ENCODE measurements at regions not wholly inside any gene's neighbourhood (a gene's known extent, or its start where the extent isn't known, plus 50 kb on each side); places are given as distances from the start of the nearest gene placed in this dataset.

DNA sequence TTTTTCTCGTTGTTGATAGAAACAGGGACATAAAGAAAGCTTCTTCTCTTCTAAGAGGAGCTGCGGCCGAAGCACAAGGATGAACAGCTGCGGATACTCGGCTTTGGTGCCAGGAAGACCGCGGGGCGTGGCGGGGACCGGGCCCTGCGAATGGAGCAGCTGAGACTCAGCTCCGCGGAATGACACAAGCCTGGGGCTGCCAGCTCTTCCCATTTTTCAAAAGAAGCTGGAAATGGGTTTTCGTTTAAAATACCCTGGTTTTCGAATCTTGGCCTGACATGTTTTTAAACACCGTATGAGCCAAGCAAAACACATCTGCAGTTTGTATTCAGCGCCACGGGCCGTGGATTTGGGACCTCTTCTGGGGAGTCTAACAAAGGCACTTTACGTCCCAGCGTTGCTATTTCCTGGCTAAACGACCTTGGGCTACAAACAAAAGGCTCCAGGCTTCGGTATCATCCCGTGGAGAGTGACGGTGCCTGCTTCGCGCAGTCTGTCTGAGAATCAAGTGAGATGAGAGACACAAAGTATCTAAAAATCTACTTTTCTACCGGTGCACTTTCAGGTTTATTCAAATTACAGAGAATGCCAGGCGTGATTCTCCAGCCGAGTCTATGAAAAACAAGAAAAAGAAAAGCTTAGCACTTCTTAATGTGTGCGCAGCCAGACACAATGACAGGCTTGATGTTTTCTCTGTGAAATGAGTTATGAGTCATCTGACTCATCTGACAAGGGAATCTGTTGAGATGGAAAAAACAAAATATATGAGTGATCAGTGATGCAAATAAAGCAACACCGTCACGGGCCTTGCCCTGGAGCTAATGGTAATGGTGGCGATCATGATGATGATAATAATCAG is 114.0 kb upstream of the TMEM132D start:
- DNase-seq: no peak

DNA sequence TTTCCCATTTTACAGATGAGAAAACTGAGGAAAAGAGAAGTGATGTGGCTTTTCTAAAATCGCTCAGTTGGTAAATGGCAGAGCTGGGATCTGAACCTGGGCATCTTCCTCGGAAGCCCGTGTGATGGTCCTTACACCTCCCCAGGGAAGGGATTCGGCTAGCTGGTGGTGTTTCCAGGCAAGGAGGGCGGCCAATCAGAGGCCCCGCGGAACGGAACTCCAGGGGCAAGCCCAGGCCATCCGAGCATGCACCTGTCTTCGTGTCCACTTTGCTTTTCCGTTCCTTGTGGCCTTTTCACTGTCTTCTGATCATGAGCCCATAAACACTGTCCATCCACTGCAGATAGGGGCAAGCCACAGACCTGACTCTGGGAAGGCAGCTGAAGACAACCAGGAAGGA is 114.8 kb upstream of the TMEM132D start:
- DNase-seq: no peak

DNA sequence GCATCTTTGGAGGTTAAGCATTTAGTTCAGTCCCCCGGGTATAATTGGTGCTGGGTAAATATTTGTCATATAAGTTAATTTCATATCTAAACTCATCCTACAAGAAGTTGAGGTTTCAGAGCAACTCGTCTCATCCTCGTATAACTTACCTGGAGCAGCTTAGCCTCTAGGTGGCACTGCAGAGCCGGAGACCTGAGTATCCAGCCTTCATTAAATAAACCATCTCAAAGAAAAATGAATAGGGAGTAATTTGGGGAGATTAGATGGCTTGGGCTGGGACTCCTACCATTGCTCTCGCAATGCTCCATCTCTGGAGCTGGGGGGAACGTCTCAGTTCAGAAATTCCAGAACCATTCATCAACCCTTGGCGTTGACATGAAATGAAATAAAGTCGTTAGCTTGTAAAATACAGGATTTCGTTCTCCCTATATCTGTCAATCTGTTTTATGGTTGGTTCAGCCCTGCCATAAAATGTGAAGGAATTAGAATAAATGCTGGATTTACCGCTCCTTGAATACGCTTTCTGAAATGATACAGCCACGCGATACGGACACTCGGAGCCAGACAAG is 122.9 kb upstream of the TMEM132D start:
- no peak for DNase-seq

DNA sequence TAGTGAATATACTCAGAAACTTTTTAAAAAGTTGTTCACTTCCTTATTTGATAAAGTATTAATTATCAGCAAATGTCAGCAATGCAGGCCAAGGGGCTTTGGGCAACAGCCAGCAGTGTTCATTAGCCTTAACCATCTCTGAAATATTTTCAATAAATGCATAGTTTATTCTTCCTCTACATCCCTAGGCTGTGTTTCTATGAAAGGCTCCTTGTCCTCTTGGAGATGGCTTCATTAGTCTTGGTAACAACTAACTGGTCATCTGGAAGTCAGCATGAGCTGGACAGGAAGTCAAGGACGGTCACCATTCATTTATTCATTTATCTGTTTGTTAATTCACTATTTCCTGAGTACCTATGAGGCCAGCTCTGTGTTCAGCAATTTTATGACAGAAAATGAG is 124.0 kb upstream of the TMEM132D start:
- no peak for DNase-seq

DNA sequence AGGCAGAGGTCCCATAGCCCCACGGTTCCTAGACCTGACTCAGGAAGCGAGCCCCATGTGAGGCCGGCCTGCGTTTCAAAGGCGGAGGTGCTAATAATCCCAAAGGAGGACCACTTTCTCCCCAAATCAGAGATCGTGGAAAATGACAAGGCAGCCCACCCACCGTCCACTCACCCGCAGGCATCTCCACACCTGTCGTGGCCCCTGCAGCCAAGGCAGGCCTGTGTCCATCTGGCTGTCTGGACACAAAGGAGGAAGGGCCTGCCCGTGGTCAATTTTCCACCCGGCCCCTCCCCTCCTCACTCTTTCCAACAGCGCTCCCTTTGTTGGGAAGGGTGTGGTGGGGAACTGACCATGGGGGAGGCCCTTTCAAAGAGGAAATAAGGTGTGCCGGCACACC is 125.3 kb upstream of the TMEM132D start:
- DNase-seq: no peak

DNA sequence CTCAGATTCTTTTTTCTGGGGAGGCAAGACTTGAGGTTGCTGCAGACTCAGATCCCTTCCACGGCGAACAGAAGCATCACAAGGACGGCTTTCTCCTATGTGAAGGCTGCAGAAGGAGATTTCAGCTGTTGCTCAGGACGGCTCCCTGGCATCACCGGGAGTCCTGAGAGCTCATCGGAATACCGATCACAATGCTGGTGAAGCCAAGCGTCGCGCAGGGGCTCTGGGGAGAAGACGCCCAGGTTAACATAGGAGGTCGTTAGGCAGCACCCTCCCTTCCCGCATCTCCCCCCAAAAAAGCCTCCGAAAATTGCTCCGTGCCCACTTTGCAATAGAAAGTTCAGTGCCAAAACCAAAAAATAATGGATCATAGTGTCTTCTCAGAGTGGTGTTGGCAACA is 127.2 kb upstream of the TMEM132D start:
- DNase-seq: no peak

DNA sequence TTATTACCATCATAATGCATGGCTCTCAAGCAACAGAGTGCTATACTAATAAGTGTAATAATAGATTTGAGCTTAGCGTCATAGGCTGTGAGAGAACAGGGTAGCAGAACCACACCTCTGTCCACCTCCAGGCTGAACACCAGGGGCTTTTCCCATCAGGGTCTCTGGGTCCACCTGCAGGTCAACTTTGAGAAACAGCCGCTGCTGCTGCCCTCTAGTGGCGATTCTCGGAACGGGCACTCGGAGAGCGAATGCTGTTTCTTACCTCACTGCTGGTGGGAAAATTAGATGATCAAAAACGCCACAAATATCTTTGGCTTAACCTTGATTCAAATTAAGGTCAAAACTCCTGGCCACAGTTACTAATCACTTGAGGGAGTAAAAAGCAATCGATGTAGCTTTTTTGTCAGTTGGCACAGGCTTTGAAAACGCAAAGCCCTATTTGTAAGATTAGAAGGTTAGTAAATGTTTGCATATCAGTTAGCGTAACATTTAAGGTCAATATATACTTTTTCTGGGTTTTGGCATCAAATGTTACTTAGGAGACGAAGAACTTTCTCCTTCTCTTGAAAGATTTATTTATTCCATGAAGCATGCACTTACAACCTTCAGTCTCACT is 127.9 kb upstream of the TMEM132D start:
- DNase-seq: peak; percentile 21

DNA sequence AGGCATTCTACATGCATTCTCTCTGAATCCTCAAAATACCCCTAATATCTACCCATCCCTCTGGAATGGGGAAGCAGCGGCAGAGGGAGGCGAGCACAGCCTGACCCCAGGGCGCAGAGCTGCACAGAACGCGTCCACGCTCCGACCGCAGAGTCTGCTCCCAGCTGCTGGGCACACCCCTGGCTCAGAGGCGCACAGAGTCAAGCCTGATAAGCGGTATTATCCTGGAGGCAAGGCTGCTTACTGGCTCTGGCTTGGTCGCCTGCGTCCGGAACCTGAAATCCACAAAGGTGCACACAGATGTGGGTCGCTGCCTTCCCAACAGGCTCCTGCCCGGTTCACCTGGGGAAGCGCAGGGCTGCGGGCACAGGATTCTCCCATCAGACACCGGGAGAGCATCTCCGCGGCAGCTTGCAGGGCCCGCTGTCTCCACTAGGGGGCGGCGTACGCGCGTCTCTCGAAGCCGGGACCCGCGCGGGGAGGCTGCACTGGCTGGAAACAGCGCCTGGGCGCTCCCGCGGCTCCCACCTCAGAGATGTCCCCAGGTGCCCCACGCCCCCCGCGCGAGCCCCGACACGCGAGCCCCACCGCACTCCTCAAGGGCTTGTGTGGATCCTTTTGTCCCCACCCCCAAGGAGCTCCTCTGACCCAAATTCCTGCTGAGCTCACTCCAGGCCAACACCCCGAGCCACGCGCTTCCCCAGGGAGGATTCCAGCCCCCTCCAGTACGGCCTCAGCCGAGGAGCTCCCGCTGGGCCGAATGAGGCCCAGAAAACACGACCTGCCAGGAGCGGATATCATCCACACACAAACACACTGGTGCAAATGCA is 120.1 kb upstream of the FZD10 start:
- DNase-seq: no peak

DNA sequence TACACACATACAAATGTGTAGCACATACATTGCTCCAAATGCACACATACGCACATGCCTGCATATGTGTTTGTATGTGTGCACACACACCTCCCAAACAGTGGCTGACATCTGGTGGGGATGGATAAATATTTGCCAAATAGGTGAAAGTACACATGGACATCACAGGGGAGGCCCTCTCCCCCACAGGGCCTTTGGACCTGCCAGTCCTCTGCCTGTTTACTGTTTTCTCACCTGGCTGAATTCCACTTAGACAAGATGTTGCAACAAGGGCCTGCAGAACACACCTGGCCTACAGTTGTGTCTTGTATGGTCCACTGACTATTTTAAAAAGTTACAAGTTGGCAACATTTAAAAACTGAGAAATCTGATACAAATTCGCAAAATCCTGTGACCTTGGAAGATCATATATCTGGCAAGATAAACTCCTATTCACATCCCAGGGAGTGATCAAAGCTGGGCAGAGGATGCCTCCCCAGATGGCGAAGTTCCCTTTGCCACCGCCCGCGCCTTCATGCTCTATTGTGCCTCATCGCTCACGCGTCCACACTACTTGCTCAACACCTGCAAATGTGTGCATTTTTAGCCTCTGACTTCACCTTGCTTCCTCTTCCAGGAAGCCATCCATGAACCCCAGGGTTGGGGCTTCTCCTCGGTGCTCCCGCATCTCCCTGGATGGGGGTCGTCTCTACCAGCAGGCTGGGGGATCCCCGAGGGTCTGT is 118.4 kb upstream of the FZD10 start:
- no peak for DNase-seq

DNA sequence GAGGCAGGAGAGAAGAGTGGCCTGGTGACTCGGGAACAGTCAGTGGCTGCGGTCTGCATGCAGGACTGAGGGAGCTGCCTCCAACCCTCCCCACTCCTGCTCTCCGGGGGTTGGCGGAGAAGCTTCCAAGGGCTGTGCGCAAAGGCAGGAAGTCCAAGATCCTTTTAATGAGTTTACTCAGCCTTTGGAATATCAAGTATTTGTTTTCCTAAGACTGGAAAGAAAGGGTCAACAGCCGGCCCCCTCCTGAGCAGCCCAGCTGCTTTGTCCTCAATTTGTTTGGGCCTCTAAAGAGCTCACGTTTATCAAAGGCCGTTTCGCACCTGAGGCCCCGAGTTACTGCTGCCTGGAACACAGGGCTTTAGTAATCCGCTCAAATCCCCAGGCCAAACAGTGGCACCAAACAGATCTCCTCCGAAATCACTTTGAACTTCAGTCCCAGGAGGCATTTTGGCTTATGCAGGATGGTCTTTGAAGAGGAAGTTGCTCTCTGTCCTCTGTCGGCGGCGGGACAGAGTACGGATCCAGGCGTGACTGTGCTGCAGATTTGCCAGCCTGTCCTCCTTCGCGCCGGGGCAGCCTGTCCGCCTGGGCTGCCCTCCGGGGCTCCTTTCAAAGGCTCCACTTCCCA is 117.2 kb upstream of the FZD10 start:
- DNase-seq: no peak

DNA sequence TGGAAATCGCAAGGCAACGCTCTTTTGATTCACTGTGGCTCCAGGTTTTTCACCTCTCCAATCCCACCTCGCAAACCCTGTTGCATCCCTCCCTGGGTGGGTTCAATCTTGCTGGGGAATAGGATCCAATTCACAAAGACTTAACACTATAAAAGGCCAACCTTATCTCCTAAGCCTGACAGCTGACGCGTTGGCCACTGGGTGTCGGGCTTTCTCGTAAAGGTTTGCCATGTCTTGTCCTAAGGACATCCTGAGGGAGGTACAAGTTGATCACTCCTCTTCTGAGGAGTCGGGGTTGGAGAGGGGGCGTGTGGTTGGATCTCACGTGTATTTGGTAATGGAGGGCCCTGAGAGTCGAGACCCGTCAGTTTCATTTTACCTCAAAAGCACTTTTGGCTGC is 112.6 kb upstream of the FZD10 start:
- no peak for DNase-seq

DNA sequence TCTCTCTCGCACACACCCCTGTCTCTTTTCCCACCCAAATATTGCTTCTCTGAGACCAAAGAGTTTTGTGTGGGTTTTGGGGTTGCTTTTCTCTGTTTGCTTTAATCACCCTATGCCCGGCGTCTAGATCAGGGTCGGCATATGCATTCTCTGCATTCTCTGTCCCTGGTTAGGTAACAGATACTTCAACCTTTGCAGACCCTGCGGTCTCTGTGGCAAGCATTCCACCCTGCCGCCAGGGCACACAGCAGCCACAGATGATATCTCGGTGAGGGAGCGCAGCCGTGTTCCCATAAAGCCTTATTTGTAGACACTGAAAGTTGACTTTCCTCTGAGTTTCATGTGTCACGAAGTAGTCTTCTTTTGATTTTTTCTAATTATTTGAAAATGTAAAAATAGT is 110.4 kb upstream of the FZD10 start:
- DNase-seq: no peak

DNA sequence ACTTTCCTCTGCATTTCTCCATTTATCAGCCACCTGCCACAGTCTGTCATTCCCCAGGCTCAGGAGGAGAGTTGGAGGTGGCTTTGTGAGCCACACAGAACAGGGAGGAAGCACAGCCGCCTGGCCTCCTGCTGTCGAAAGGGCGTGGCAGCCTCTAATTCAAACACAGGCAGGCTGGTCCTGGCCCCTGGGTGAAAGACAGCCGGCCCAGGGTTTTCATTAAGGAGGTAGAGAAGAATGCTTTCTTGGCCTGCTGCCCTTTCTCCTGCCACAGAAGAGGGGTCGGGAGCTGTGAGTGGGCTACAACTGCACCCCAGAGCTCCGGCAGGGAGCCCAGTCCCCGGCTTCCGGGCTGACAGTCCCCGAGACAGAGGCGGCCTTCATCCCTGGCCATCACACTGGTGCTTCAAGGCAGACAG is 108.6 kb upstream of the FZD10 start:
- DNase-seq: no peak

DNA sequence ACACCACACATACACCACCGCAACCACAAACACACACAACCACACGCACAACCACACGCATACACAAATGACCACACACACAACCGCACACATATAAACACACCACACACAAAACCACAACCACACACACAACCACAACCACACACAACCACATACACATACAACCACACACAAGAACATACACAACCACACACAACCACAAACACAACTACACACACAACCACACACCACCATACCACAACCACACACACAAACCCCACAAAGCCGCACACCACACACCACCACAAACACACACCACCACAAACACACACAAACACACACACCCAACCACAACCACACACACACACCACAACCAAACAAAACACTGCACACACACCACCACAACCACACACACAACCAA is 107.5 kb upstream of the FZD10 start:
- DNase-seq: no peak

DNA sequence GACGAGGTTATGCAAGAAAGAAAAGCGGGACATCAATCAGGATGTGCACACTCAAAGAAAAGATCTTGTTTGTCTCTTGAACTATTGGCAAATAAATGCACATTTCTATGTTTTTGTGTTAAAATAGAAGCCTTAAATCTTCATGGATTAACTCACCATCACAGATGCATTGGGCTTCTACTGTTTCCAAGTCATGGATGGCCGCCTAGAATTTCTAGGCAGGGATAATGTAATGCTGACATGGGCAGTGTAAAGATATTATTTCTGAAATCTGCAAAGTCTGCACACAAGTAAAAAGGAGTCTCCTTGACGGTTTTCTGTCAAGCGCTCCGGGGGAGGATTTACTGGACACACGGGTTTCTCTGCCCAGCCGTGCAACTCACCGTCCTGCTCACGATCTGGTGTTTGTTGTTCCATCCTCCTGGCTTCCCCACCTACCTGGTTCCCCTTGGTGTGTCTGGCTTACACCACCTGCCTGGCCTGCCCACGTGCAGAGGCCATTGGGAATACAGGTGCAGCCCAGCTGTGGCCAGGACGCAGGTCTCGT is 103.3 kb upstream of the FZD10 start:
- no peak for DNase-seq

DNA sequence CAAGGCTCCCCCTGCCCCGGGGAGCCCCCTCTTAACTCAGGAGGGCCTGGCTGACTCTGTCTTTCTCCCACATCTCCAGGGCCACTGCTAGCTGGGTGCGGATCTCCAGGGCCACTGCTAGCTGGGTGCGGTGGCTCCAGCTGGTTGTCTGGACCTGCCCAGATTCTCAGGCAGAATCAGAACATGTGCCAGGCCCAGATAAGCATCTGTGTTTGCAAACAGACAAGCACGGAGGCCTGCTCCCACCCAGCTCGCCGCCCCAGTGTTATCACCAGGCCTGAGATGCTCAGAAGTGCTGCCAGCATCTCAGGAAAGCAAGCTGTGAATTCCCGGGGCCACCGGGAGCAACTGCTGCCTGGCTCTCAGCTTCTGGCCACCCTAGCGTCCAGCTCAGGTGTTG is 98.4 kb upstream of the FZD10 start:
- no peak for DNase-seq

DNA sequence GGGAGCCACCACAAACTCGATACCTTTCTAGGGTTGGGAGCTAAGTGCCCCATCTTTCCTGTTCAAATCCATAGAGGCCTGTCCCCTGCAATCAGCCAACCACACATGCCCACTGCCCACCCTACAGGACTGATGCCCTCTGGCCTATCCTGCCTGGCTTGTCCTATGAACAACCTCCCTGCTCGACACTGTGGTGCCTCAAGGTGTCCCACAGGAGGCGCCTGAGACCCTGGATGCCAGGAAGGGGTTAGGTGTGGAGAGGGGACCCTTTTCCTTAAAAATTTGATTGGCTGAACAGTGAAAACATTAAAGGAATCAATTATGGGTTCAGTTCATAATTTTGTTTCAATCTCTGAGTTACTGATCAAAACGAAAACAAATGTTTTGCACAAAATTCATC is 97.3 kb upstream of the FZD10 start:
- DNase-seq: no peak

DNA sequence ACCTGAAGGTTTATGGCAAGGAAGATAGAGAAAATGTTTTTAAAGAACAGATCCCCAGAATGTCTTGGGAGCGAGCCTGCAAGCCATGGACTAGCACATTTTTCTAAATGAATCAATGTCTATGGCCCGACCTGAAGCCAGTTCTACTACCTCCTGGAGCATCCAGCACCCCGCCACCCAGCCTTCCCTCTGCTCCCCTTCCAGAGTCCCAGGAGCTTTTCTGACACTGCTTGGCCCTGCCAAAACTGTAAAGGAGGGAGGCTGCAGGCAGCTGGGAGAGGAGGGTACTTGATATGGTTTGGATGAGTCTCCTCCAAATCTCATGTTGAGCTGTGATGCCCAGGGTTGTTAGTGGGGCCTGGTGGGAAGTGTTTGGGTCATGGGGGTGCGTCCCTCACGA is 95.5 kb upstream of the FZD10 start:
- no peak for DNase-seq

DNA sequence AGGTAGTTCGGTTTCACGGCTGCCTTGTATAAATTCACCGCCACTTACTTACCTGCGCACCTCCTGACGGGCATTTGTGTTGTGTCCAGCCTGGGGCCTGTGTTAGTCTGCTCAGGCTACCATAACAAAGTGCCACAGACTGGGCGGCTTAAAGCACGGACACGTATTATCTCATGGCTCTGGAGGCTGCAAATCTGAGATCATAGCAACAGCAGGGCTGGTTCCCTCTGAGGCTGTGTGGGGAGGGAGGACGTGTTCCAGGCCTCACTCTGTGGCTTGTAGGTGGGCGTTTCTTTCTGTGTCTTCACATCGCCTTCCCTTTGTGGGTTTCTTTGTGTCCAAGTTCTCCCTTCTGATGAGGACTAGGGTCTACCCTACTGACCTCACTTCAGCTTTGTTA is 93.5 kb upstream of the FZD10 start:
- DNase-seq: no peak

DNA sequence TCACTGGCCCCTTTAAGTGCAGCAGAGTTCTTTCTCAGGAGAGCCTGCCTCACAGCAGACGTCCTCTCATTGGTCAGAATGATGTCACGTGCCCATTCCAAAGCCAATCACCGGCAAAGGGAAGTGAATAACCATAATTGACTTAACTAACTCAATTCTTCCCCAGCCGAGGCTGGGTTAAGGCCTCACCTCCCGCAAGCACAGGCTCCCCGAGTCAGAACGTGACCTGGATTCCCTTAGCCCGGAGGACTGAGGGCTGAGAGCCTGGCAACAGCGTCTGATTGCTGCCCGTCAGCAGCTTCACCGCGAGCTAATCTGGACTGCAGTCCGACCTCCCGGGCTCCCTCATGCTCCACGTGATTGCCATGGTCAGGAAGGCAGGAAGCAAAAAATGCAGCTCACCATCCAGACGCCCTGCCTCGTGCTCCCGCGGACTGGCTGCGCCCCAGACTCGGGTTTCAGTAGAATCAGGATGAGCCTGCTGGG is 92.1 kb upstream of the FZD10 start:
- no peak for DNase-seq

DNA sequence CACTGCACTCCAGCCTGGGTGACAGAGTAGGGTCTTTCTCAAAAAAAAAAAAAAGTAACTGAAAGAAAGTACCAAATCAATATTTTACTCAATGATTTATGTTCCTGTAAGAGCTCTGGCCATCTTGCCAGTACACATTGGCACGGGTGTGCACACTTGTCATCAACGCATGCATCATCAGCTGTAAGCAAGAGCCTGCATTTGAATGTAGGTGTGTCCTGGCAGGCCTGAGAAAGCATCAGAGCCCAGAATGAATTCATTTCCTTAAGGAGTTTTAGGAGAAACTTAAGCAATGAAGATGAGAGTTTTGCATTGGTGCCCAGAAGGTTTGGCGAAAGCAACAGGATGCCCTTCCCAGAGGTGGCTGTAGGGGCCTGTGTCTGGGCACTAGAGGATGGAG is 88.5 kb upstream of the FZD10 start:
- no peak for DNase-seq

All from activated effector memory CD4-positive, alpha-beta T cell treated with Interleukin-2 at 50 U/mL for 16 hours (primary cell).